Psoas muscle (tissue), 7 donors: ENCODE measurements at regions not wholly inside any gene's neighbourhood (a gene's known extent, or its start where the extent isn't known, plus 50 kb on each side); places are given as distances from the start of the nearest gene placed in this dataset.

Experiments
- ATAC-seq, 4 donors: fragments of 200-7000 bp; cut with Tn5 transposase; one replicate each; pipeline ENCODE4 v1.9.1; 2020; ENCODE audit warnings: moderate library complexity in 3 of 4, mild to moderate bottlenecking in 2 of 4
- DNase-seq, 2 donors: peaks; one replicate each; pipeline ENCODE4 v3.0.0-alpha.2; 2020
- H3K27ac ChIP-seq: fragments of 200-600 bp; one replicate; pipeline ENCODE4 v1.8.0; 2022
- H3K27me3 ChIP-seq, 3 donors: fragments of 200-600 bp in 1 of 3; one replicate each; pipeline versions ENCODE4 v1.6.1 to v1.8.0; 2013 to 2022; ENCODE audit warnings: low read length in 2 of 3, mild to moderate bottlenecking in 2 of 3, moderate library complexity in 1 of 3; ENCODE audit not compliant: insufficient read depth in 3 of 3
- H3K36me3 ChIP-seq, 2 donors: fragments of 200-600 bp in 1 of 2; one replicate each; pipeline versions ENCODE4 v1.6.1 to v1.8.0; 2013 to 2022; ENCODE audit warnings: low read depth in 1 of 2, mild to moderate bottlenecking in 1 of 2, moderate library complexity in 1 of 2; ENCODE audit not compliant: insufficient read depth in 1 of 2
- H3K4me1 ChIP-seq: fragments of 200-600 bp; one replicate; pipeline ENCODE4 v1.8.0; 2022
- H3K4me3 ChIP-seq: fragments of 200-600 bp; one replicate; pipeline ENCODE4 v1.8.0; 2022; ENCODE audit warnings: mild to moderate bottlenecking
- H3K9me3 ChIP-seq: fragments of 200-600 bp; one replicate; pipeline ENCODE4 v1.8.0; 2022
- WGBS, 3 donors: extraction: QIAGEN DNeasy Blood & Tissue Kit; methylation state at CpG; one replicate each; pipeline versions ENCODE4 v1.1.6 to v1.1.7; 2013; 5-methylcytosine and 5-hydroxymethylcytosine counted together
- intact Hi-C, 2 donors: fragments of 100-400 bp; cut with DNase I; formaldehyde crosslinking; loops; one replicate each; pipeline versions ENCODE4 v1.11.0 to v1.14.2; 2022
- TF ChIP-seq, protein P1 (sequence below): fragments of 200-600 bp; IDR thresholded peaks from one replicate; pipeline ENCODE4 v1.8.0; 2022; ENCODE audit warnings: antibody characterized with exemption
- donor health status: healthy with polysubstance abuse.
- donor health status: DM: no; HTN: no; CAD: no; lungs with moderate emphysema.
- donor health status: Bipolar disorder and iron deficiency.
- donor health status: healthy.
- donor health status: DM: yes; HTN: yes; CAD: no.
- donor health status: DM: no; HTN: no; CAD: no.
- donor health status: DM: yes; HTN: yes; CAD: no.

DNA sequence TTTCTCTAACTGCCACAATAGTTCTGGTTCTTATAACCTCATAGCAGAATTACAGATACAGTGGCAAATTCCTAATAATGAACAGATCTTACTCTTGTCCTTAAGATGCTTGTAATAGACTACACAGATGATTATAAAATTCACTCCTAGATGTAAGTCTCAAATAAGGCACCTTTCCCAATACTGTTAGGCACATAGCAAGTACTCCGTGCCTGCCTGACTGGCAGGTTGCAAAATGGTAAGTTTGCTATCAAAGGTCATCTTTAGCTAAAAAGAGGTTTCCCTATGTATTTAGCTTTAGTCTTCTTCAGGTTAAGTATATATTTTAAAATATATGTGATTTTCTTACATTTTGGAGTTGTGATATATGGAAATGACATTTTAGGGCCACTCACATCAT lies 50.4 kb upstream of the FHIP2A start:
- no peaks in the 10 kb centered on the region for H3K36me3 ChIP-seq
- peaks cover 4% of the 10 kb centered on the region for H3K4me1 ChIP-seq
- intact Hi-C loops: no loop called here
- TF ChIP-seq, protein P1, sequence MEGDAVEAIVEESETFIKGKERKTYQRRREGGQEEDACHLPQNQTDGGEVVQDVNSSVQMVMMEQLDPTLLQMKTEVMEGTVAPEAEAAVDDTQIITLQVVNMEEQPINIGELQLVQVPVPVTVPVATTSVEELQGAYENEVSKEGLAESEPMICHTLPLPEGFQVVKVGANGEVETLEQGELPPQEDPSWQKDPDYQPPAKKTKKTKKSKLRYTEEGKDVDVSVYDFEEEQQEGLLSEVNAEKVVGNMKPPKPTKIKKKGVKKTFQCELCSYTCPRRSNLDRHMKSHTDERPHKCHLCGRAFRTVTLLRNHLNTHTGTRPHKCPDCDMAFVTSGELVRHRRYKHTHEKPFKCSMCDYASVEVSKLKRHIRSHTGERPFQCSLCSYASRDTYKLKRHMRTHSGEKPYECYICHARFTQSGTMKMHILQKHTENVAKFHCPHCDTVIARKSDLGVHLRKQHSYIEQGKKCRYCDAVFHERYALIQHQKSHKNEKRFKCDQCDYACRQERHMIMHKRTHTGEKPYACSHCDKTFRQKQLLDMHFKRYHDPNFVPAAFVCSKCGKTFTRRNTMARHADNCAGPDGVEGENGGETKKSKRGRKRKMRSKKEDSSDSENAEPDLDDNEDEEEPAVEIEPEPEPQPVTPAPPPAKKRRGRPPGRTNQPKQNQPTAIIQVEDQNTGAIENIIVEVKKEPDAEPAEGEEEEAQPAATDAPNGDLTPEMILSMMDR: no peak
- H3K9me3 ChIP-seq: no peaks in the 10 kb centered on the region
- no peak overlapping the region for H3K27ac ChIP-seq
- peaks cover 0 to 34% (median 2%) of the 10 kb centered on the region in 3 donors for H3K27me3 ChIP-seq
- 93 to 94% (median 93%) methylated on average over 1 of the region's 1 CpG for WGBS, 3 donors
- H3K4me3 ChIP-seq: no peak overlapping the region
- ATAC-seq (no peak), DNase-seq (no peak)

DNA sequence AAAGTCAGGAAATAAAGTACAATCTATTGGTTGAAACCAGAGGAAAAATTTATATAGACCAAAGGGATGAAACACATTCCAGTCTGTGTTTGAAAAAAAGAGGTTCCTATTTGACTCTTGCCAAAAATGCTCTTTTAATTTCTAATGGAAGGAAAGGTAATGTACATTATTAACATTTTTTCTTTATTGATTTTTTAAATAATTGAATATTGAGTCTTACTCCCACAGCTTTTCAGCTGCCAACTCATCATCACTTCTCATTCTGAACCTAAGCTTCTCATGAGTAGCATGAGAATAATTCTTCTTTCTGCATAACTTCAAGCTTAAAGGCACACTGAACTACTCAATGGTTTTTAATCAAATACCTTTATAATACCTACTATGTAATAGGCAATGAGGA lies 49.8 kb upstream of the FHIP2A start:
- no peak for ATAC-seq
- Histone ChIP-seq H3K27ac (no peak overlapping the region), H3K36me3 (no peaks in the 10 kb centered on the region), H3K4me3 (no peak overlapping the region), H3K9me3 (no peaks in the 10 kb centered on the region), H3K4me1 (peaks cover 4% of the 10 kb centered on the region), H3K27me3 (peaks cover 0 to 29% (median 2%) of the 10 kb centered on the region in 3 donors)
- TF ChIP-seq, protein P1: no peak
- DNase-seq: no peak
- intact Hi-C loops: no loop called here
